ENCODE measurements at regions not wholly inside any gene's neighbourhood (a gene's known extent, or its start where the extent isn't known, plus 50 kb on each side); places are given as distances from the start of the nearest gene placed in this dataset.

DNA sequence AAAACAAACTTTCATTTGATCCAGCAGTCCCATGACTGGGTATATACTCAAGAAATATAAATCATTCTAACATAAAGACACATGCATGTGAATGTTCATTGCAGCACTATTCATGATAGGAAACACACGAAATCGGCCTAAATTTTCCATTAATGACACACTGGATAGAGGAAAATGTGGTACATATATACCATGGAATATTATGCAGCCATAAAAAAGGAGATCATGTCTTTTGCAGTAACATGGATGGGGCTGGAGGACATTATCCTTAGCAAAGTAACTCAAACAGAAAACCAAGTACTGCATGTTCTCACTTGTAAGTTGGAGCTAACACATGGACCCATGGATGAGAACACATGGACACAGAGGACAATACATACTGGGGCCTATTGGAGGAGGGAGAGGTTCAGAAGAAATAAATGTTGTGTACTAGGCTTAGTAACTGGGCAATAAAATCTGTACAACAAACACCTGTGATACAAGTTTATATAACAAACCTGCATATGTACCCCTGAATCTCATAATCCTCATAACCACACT lies 283.6 kb downstream of the LMO7 start:
- no peak for DNase-seq

DNA sequence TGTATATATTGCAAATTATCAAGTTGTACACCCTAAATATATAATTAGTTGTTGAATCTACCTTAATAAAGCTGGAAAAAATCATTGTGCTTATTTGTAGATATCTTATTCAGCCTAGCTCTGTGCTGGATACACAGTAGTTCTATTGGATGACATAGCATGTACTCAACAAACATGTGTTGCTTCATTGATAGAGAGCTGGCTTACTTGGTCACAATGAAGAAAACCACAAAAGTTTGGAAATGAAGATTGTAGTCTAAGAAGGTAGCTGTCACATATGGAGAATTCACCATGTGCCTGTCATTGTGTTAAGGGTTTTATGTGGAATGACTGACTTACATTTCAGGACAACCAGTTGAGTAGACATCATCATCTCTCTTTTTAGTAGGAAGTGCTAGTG lies 278.9 kb downstream of the LMO7 start:
- DNase-seq = no peak

DNA sequence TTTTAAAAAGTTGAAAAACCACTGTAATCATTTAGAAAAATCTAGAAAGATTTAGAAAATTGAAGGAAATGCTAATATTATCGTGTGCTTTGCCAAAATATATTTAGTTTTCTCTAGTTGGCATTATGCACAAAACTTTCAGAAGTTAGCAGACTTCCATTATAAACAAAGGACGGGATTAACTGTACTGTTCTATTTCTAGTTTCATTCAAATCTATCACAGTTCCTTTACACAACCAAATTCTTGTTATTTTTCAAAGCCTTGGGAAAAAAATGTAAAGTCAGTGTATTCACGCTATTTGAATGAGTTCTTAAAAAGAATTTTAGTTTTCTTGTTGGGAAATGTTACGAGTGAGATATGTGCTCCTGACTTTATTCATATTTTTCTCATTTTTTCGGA lies 277.8 kb downstream of the LMO7 start:
- DNase-seq = no peak

DNA sequence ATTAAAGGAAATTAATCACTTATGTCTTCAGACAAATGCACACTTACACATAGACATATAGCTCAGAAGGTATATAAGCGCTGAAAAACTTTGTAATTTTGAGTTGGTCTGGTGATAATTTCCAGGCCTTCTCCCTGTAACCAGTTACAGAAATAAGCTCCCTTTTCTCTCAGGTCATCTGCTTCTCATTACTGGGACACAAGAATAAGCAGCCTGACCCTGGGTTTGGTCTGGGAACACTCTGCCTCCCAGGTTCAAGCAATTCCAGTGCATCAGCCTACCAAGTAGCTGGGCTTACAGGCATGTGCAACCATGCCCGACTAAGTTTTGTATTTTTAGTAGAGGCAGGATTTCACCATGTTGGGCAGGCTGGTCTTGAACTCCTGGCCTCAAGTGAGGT lies 274.5 kb downstream of the LMO7 start:
- no peak for DNase-seq

All from activated CD4-positive, alpha-beta T cell treated with anti-CD3 and anti-CD28 coated beads, Interleukin-10, Interleukin-2, amounts not matched to agents 100 ng/mL and 50 ng/mL, durations not matched to agents 16 hours and 8 hours (primary cell).